WTC11 (cell line): ENCODE measurements at regions not wholly inside any gene's neighbourhood (a gene's known extent, or its start where the extent isn't known, plus 50 kb on each side); places are given as distances from the start of the nearest gene placed in this dataset.
"Not testable (repeated sequence)": the region's sequence is repeated elsewhere in the genome, so short reads cannot be mapped to it uniquely, and the experiment has no call there.

Source experiments
- ATAC-seq: fragments of 200-7000 bp; cut with Tn5 transposase; 2 replicates; pipeline ENCODE4 v1.10.0; 2021; ENCODE audit warnings: mild to moderate bottlenecking, moderate library complexity
- CTCF ChIA-PET: fragments of 300-600 bp; sonication (Branson Sonifier 250); formaldehyde crosslinking; loops from one replicate; lab custom pipeline; 2021; ENCODE audit warnings: antibody characterized with exemption; lab: Charles Lee
- POLR2A ChIA-PET: fragments of 350-600 bp; sonication (Branson Sonifier 250); formaldehyde crosslinking; loops from one replicate; lab custom pipeline; 2021; ENCODE audit warnings: antibody characterized with exemption; lab: Charles Lee
- DNase-seq: peaks from one replicate; pipeline ENCODE4 v3.0.0; 2021; ENCODE audit warnings: low spot score
- H3K27ac Mint-ChIP-seq: 2 replicates; pipeline ENCODE4 v1.8.0; 2021; ENCODE audit warnings: mixed read lengths
- H3K27me3 Mint-ChIP-seq: 2 replicates; pipeline ENCODE4 v1.8.0; 2021; ENCODE audit warnings: low read depth, mild to moderate bottlenecking, moderate library complexity, mixed read lengths
- H3K36me3 Mint-ChIP-seq: 2 replicates; pipeline ENCODE4 v1.8.0; 2021; ENCODE audit warnings: mixed read lengths
- H3K4me1 Mint-ChIP-seq: 2 replicates; pipeline ENCODE4 v1.8.0; 2022; ENCODE audit warnings: mixed read lengths
- H3K4me3 Mint-ChIP-seq: 2 replicates; pipeline ENCODE4 v1.8.0; 2021; ENCODE audit warnings: mild to moderate bottlenecking, moderate library complexity, mixed read lengths
- H3K9me3 Mint-ChIP-seq: 2 replicates; pipeline ENCODE4 v1.8.0; 2021; ENCODE audit warnings: mixed read lengths
- AFF4 ChIP-seq: sonication (generic); formaldehyde crosslinking; IDR thresholded peaks from 2 replicates; pipeline ENCODE4 v1.8.1; 2023; ENCODE audit warnings: mild to moderate bottlenecking, missing genetic modification reagents, borderline replicate concordance
- ATF1 ChIP-seq: sonication (generic); formaldehyde crosslinking; IDR thresholded peaks from 2 replicates; pipeline ENCODE4 v1.8.1; 2023; ENCODE audit warnings: mild to moderate bottlenecking, moderate library complexity, missing genetic modification reagents
- CDX4 ChIP-seq: fragments of 250-450 bp; sonication (Bioruptor Pico); IDR thresholded peaks from 2 replicates; pipeline ENCODE4 v1.9.0; 2021; ENCODE audit warnings: moderate library complexity, mild to moderate bottlenecking, inconsistent platforms, borderline replicate concordance
- E2F4 ChIP-seq: sonication (generic); formaldehyde crosslinking; IDR thresholded peaks from 2 replicates; pipeline ENCODE4 v1.8.1; 2022; ENCODE audit warnings: low read depth, mild to moderate bottlenecking, moderate library complexity, missing genetic modification reagents, borderline replicate concordance
- FOXK1 ChIP-seq: sonication (generic); formaldehyde crosslinking; IDR thresholded peaks from 2 replicates; pipeline ENCODE4 v1.8.0; 2022; ENCODE audit warnings: mild to moderate bottlenecking, moderate library complexity, missing genetic modification reagents
- FOXP1 ChIP-seq: sonication (generic); formaldehyde crosslinking; IDR thresholded peaks from 2 replicates; pipeline ENCODE4 v1.8.0; 2022; ENCODE audit warnings: missing genetic modification reagents, mild to moderate bottlenecking, moderate library complexity, borderline replicate concordance
- GTF2I ChIP-seq: fragments of 250-450 bp; sonication (Bioruptor Pico); conservative IDR thresholded peaks from 2 replicates; pipeline ENCODE4 v1.4.0; 2021; ENCODE audit warnings: mild to moderate bottlenecking
- MYBL2 ChIP-seq: sonication (generic); formaldehyde crosslinking; IDR thresholded peaks from 2 replicates; pipeline ENCODE4 v1.8.1; 2023; ENCODE audit warnings: mild to moderate bottlenecking, moderate library complexity, missing genetic modification reagents
- NFE2L1 ChIP-seq: sonication (generic); formaldehyde crosslinking; IDR thresholded peaks from 2 replicates; pipeline ENCODE4 v1.8.1; 2023; ENCODE audit warnings: missing genetic modification reagents
- NFYB ChIP-seq: sonication (generic); formaldehyde crosslinking; conservative IDR thresholded peaks from 2 replicates; pipeline ENCODE4 v1.8.0; 2022; ENCODE audit warnings: low read depth, missing genetic modification reagents
- NR1H2 ChIP-seq: sonication (generic); formaldehyde crosslinking; IDR thresholded peaks from 2 replicates; pipeline ENCODE4 v1.9.0; 2021; ENCODE audit warnings: mild to moderate bottlenecking, moderate library complexity, missing genetic modification reagents
- NR3C1 ChIP-seq: sonication (generic); formaldehyde crosslinking; conservative IDR thresholded peaks from 2 replicates; pipeline ENCODE4 v1.8.1; 2023; ENCODE audit warnings: low read depth, mild to moderate bottlenecking, missing genetic modification reagents
- RELA ChIP-seq: sonication (generic); formaldehyde crosslinking; IDR thresholded peaks from 2 replicates; pipeline ENCODE4 v1.8.1; 2022; ENCODE audit warnings: missing genetic modification reagents, mild to moderate bottlenecking, borderline replicate concordance
- SOX15 ChIP-seq: fragments of 250-450 bp; sonication (Bioruptor Pico); IDR thresholded peaks from 2 replicates; pipeline ENCODE4 v1.9.0; 2021; ENCODE audit warnings: mild to moderate bottlenecking
- SP1 ChIP-seq: sonication (generic); formaldehyde crosslinking; conservative IDR thresholded peaks from 2 replicates; pipeline ENCODE4 v1.8.1; 2022; ENCODE audit warnings: missing genetic modification reagents
- TEAD1 ChIP-seq: sonication (generic); formaldehyde crosslinking; IDR thresholded peaks from 2 replicates; pipeline ENCODE4 v1.8.0; 2022; ENCODE audit warnings: mild to moderate bottlenecking, missing genetic modification reagents
- ZNF219 ChIP-seq: sonication (generic); formaldehyde crosslinking; IDR thresholded peaks from 2 replicates; pipeline ENCODE4 v1.8.0; 2023; ENCODE audit warnings: missing genetic modification reagents, mild to moderate bottlenecking, borderline replicate concordance
- TF ChIP-seq, protein P1 (sequence below): fragments of 250-450 bp; sonication (Bioruptor Pico); IDR thresholded peaks from 2 replicates; pipeline ENCODE4 v1.8.0; 2021; ENCODE audit warnings: mild to moderate bottlenecking

- POLR2A ChIA-PET, result no interaction called here
- Mint-ChIP-seq H3K4me1 (0 out of 2 replicates have a peak, but pooled peaks cover 3% of the 10 kb centered on the region), H3K36me3 (no peaks in the 10 kb centered on the region), H3K27me3 (no peaks in the 10 kb centered on the region), H3K9me3 (no peaks in the 10 kb centered on the region), H3K27ac (no peak overlapping the region), H3K4me3 (no peak overlapping the region)
- CTCF ChIA-PET, result no interaction called here
- no peak for ATAC-seq
- TF ChIP-seq NFYB, result no peak
- TF ChIP-seq E2F4 (CRISPR knock-in tag), result no peak
- TF ChIP-seq NR1H2 (CRISPR knock-in tag), result no peak
- no peak for DNase-seq
Observed at GRCh38 chrX:121374471-121374870, 327.1 kb downstream of the GLUD2 start.

DNA sequence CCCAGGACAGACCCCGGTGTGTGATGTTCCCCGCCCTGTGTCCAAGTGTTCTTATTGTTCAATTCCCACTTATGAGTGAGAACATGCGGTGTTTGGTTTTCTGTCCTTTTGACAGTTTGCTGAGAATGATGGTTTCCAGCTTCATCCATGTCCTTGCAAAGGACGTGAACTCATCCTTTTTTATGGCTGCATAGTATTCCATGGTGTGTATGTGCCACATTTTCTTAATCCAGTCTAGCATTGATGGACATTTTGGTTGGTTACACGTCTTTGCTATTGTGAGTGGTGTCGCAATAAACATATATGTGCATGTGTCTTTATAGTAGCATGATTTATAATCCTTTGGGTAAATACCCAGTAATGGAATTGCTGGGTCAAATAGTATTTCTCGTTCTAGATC lies 334.5 kb downstream of the GLUD2 start:
- H3K27me3 Mint-ChIP-seq, CTCF ChIA-PET, DNase-seq, H3K36me3 Mint-ChIP-seq, H3K4me1 Mint-ChIP-seq, H3K27ac Mint-ChIP-seq, H3K9me3 Mint-ChIP-seq, ATAC-seq, H3K4me3 Mint-ChIP-seq, POLR2A ChIA-PET: not testable (repeated sequence)

DNA sequence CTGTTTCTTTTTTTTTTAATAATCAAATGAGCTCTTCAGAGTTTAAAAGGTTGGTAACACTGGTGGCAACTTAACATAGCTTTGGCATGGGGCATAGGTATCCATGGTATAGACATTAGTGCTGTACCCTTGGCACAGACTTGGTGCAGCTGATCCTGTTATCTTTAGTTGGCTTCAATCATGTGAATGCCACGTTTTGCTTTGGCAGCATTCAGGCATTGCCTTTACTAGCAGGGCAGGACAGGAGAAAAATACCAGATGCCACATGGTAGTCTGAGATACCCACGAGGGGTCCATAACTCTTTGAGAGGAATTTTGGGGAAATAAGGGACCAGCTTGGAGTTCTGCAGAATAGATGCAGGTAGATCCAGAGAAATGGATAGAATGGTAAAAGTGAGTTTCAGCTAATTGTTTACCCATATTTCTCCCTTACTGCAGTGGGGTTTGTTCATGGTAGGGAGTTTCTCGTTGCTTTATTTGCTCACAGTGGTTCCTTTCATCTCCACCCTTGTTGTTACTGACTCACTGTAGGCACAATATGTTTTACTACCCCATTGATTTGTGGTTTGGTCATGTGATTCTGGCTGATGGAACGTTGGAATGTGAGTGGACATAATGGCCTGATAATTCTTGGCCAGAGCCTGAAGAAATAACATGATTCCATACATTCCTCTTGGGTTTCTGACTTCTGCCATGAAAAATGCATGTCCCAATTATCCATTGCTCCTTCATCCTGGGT lies 342.7 kb downstream of the GLUD2 start:
- no peak for DNase-seq
- H3K27ac Mint-ChIP-seq, result no peak overlapping the region
- no peak for TF ChIP-seq GTF2I (CRISPR knock-in tag)
- POLR2A ChIA-PET, result no interaction called here
- no peaks in the 10 kb centered on the region for H3K9me3 Mint-ChIP-seq
- peaks cover 6% of the 10 kb centered on the region for H3K4me1 Mint-ChIP-seq
- H3K4me3 Mint-ChIP-seq, result no peak overlapping the region
- no peaks in the 10 kb centered on the region for H3K36me3 Mint-ChIP-seq
- CTCF ChIA-PET, result no interaction called here
- ATAC-seq, result no peak
- no peaks in the 10 kb centered on the region for H3K27me3 Mint-ChIP-seq

- H3K4me1 Mint-ChIP-seq, result peaks cover 17% of the 10 kb centered on the region
- no peaks in the 10 kb centered on the region for H3K36me3 Mint-ChIP-seq
- H3K27ac Mint-ChIP-seq, result no peak overlapping the region
- CTCF ChIA-PET, result interaction anchor here (1.5 kb wide), 1 partner anchor 72 kb away, joined by 4 read pairs; no protein-coding TSS in a partner anchor
- TF ChIP-seq CDX4, result no peak
- TF ChIP-seq NR3C1 (CRISPR knock-in tag), result no peak
- no peak for TF ChIP-seq FOXP1 (CRISPR knock-in tag)
- DNase-seq (no peak), ATAC-seq (no peak)
- H3K4me3 Mint-ChIP-seq, result peak overlapping the region; percentile 43; the same call in 1 of the 2 replicates
- no peaks in the 10 kb centered on the region for H3K27me3 Mint-ChIP-seq
- H3K9me3 Mint-ChIP-seq, result no peaks in the 10 kb centered on the region
- POLR2A ChIA-PET, result no interaction called here
Observed at GRCh38 chrX:121405826-121406225, 358.4 kb downstream of the GLUD2 start.

DNA sequence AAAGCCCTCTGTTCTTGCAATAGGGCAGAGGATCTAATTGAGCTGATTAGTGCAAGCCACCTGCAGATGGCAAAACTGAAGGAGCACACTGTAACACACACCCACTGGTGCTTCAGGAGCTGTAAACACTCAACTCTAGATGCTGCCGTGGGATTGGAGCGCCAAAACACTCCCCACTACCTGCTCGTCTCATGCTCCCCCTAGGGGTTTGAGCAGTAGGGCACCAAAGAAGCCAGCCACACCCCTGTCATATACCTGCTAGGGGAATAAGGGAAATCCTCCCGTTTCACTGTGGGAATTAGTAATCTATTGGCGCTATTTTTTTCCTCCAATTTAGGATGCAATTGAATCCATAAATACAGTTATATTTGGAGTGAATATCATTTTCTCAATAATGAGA lies 360.2 kb downstream of the GLUD2 start:
- Mint-ChIP-seq H3K27ac (no peak overlapping the region), H3K27me3 (no peaks in the 10 kb centered on the region), H3K36me3 (no peaks in the 10 kb centered on the region), H3K4me3 (no peak overlapping the region), H3K9me3 (no peaks in the 10 kb centered on the region), H3K4me1 (peaks cover 17% of the 10 kb centered on the region)
- ATAC-seq (peak; percentile 79), DNase-seq (peak; percentile 16)
- CTCF ChIA-PET, result no interaction called here
- TF ChIP-seq NFE2L1 (CRISPR knock-in tag), result no peak
- no peak for TF ChIP-seq SP1 (CRISPR knock-in tag)
- no peak for TF ChIP-seq SOX15 (CRISPR knock-in tag)
- no peak for TF ChIP-seq TEAD1
- no peak for TF ChIP-seq MYBL2 (CRISPR knock-in tag)
- TF ChIP-seq, protein P1, sequence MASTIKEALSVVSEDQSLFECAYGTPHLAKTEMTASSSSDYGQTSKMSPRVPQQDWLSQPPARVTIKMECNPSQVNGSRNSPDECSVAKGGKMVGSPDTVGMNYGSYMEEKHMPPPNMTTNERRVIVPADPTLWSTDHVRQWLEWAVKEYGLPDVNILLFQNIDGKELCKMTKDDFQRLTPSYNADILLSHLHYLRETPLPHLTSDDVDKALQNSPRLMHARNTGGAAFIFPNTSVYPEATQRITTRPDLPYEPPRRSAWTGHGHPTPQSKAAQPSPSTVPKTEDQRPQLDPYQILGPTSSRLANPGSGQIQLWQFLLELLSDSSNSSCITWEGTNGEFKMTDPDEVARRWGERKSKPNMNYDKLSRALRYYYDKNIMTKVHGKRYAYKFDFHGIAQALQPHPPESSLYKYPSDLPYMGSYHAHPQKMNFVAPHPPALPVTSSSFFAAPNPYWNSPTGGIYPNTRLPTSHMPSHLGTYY (CRISPR knock-in tag), result no peak
- TF ChIP-seq AFF4, result no peak
- TF ChIP-seq ZNF219 (CRISPR knock-in tag), result no peak
- no peak for TF ChIP-seq ATF1 (CRISPR knock-in tag)
- no peak for TF ChIP-seq RELA (CRISPR knock-in tag)
- no peak for TF ChIP-seq FOXK1 (CRISPR knock-in tag)
- POLR2A ChIA-PET, result no interaction called here

- H3K36me3 Mint-ChIP-seq, POLR2A ChIA-PET, CTCF ChIA-PET, H3K9me3 Mint-ChIP-seq, H3K27me3 Mint-ChIP-seq, H3K27ac Mint-ChIP-seq, ATAC-seq, H3K4me3 Mint-ChIP-seq, DNase-seq, H3K4me1 Mint-ChIP-seq: not testable (repeated sequence)
Observed at GRCh38 chrX:121431514-121431913, 384.1 kb downstream of the GLUD2 start.
